Neutrophil (primary cell): ENCODE measurements at regions not wholly inside any gene's neighbourhood (a gene's known extent, or its start where the extent isn't known, plus 50 kb on each side); places are given as distances from the start of the nearest gene placed in this dataset.
"Not testable (repeated sequence)": the region's sequence is repeated elsewhere in the genome, so short reads cannot be mapped to it uniquely, and the experiment has no call there.

Experiments used
- H3K27ac ChIP-seq: fragments of 200-600 bp; sonication (generic); 2 replicates; pipeline ENCODE4 v1.5.1; 2016; ENCODE audit warnings: mild to moderate bottlenecking, moderate library complexity
- H3K27me3 ChIP-seq: fragments of 200-600 bp; sonication (generic); 2 replicates; pipeline ENCODE4 v1.6.0; 2016; ENCODE audit warnings: mild to moderate bottlenecking
- H3K36me3 ChIP-seq: fragments of 200-600 bp; sonication (generic); 2 replicates; pipeline ENCODE4 v1.5.1; 2017
- H3K4me1 ChIP-seq, 2 experiments: fragments of 200-600 bp in 1 of 2; sonication (generic) in 1 of 2; 1 replicate in 1 of 2; 2 replicates in 1 of 2; pipeline versions ENCODE4 v1.5.1 to v1.6.1; 2013 to 2016; ENCODE audit warnings: low read depth in 1 of 2, low read length in 1 of 2, mild to moderate bottlenecking in 1 of 2, moderate library complexity in 1 of 2; ENCODE audit not compliant: control insufficient read depth in 1 of 2, insufficient read depth in 1 of 2
- H3K4me3 ChIP-seq, 2 experiments: fragments of 200-600 bp in 1 of 2; sonication (generic) in 1 of 2; 1 replicate in 1 of 2; 2 replicates in 1 of 2; pipeline ENCODE4 v1.5.1; 2013 to 2016; ENCODE audit warnings: low read depth in 1 of 2, low read length in 1 of 2, mild to moderate bottlenecking in 1 of 2, moderate library complexity in 1 of 2
- H3K9me3 ChIP-seq: fragments of 200-600 bp; sonication (generic); 2 replicates; pipeline ENCODE4 v1.5.1; 2016
- TF ChIP-seq, protein P1 (sequence below): fragments of 200-600 bp; sonication (generic); IDR thresholded peaks from 2 replicates; pipeline ENCODE4 v1.5.1; 2016; ENCODE audit warnings: antibody characterized with exemption

DNA sequence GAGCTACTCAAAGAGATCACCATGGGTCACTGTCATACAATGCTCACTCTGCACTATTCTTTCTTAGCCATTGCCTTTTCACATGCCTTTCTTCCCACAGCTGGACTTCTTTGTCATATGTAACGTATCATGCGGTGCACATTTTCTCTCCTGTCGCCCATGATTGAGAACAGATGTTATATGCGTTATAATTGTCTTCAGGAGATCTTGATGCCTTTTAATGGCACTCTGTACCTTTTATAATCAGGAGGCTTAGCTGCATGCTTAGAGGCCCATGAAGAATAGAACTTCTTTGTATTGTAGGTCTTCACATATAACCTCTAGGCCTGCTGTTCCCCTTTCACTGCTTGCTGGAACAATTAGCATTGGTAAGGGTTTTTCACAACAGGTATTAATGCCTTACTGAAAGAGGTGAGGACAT, 436.1 kb downstream of the CDH10 start:
- Histone ChIP-seq H3K4me3 (no peak overlapping the region), H3K27ac (no peak overlapping the region), H3K9me3 (no peaks in the 10 kb centered on the region), H3K4me1 (no peaks in the 10 kb centered on the region), H3K36me3 (no peaks in the 10 kb centered on the region), H3K27me3 (no peaks in the 10 kb centered on the region)
- TF ChIP-seq, protein P1, sequence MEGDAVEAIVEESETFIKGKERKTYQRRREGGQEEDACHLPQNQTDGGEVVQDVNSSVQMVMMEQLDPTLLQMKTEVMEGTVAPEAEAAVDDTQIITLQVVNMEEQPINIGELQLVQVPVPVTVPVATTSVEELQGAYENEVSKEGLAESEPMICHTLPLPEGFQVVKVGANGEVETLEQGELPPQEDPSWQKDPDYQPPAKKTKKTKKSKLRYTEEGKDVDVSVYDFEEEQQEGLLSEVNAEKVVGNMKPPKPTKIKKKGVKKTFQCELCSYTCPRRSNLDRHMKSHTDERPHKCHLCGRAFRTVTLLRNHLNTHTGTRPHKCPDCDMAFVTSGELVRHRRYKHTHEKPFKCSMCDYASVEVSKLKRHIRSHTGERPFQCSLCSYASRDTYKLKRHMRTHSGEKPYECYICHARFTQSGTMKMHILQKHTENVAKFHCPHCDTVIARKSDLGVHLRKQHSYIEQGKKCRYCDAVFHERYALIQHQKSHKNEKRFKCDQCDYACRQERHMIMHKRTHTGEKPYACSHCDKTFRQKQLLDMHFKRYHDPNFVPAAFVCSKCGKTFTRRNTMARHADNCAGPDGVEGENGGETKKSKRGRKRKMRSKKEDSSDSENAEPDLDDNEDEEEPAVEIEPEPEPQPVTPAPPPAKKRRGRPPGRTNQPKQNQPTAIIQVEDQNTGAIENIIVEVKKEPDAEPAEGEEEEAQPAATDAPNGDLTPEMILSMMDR: no peak

DNA sequence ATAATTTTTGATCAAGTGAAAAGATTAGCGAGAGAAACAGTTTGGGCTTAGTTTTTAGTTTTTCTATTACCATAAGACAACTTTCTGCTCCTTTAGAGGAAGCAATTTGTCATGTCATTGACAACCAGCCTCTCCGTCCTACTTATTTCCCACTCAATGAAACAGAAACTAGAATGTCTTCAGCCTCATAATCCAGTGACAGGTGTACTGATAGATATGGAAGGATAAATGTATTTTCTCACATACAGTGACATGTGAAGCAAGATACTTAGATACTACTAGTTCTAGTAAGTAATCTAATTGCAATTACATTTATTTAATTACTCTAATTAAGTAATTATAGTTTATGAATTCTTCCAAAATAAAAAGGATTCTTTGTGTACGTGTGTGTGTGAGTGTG, 429.7 kb downstream of the CDH10 start:
- no peaks in the 10 kb centered on the region for H3K27me3 ChIP-seq
- H3K27ac ChIP-seq: no peak overlapping the region
- no peak overlapping the region for H3K4me3 ChIP-seq
- H3K9me3 ChIP-seq: no peaks in the 10 kb centered on the region
- TF ChIP-seq, protein P1: no peak
- no peaks in the 10 kb centered on the region for H3K4me1 ChIP-seq
- no peaks in the 10 kb centered on the region for H3K36me3 ChIP-seq

DNA sequence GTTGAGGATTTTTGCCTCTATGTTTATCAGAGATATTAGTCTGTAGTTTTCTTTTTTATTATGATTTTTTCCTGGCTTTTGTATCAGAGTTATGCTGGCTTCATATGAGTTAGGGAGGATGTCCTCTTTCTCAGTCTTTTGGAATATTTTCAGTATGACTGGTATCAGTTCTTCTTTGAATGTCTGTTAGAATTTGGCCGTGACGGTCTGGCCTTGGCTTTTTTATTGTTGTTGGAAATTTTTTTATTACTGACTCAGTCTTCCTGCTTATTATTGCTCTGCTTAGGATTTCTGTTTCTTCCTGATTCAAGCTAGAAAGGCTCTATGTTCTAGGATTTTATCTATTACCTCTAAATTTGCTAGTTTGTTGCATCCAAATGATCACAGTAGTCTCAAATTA, 421.9 kb downstream of the CDH10 start:
- Histone ChIP-seq H3K4me1 (no peaks in the 10 kb centered on the region), H3K4me3 (no peak overlapping the region), H3K27ac (no peak overlapping the region), H3K27me3 (no peaks in the 10 kb centered on the region), H3K36me3 (no peaks in the 10 kb centered on the region), H3K9me3 (no peaks in the 10 kb centered on the region)
- TF ChIP-seq, protein P1: no peak

GRCh38 chr5:24225051-24225450, 419.7 kb downstream of the CDH10 start:
- Histone ChIP-seq H3K9me3 (no peaks in the 10 kb centered on the region), H3K36me3 (no peaks in the 10 kb centered on the region), H3K27me3 (no peaks in the 10 kb centered on the region), H3K4me1 (no peaks in the 10 kb centered on the region), H3K4me3 (no peak overlapping the region), H3K27ac (no peak overlapping the region)
- TF ChIP-seq, protein P1: no peak

DNA sequence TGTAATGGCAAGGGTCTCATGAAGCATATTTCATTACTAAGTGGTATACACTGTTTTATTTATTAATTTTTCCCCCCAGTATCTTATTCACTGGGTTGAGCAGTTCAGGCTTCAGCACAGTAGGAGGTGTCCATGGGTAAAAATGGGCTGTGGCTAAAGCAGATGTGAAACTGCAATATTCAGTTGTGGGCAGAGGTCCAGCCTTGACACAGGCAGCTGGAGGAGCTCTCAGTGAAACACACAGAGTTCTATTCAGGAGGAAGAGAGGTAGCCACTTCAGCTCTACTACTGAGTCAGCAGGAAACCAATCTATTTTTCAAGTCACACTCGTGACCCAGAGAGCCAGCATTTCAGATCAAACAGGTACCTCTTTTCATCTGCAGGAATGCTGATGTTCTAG, 418.3 kb downstream of the CDH10 start:
- Histone ChIP-seq H3K4me3 (no peak overlapping the region), H3K27me3 (no peaks in the 10 kb centered on the region), H3K9me3 (no peaks in the 10 kb centered on the region), H3K36me3 (no peaks in the 10 kb centered on the region), H3K27ac (no peak overlapping the region), H3K4me1 (no peaks in the 10 kb centered on the region)
- TF ChIP-seq, protein P1: no peak

DNA sequence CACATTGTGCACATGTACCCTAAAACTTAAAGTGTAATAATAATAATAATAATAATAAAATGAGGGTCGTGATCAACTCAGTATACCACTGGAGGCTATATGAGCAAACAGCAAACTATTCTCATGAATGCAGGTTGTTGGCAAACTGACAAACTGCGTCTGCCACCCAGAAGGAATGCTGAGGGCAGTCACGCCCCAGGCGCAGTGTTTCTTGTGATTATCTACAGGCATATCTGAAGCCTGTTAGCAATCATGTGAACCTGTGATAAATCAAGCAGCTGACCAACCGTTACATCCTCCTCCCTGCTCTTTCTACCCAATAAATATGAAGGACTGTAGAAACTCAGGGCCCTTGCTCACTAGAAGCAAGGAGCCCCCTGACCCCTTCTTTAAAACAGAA, 416.9 kb downstream of the CDH10 start:
- H3K4me3 ChIP-seq, H3K27ac ChIP-seq, H3K4me1 ChIP-seq, H3K9me3 ChIP-seq, H3K36me3 ChIP-seq, H3K27me3 ChIP-seq: not testable (repeated sequence)
